HG03139 (cell line): ENCODE measurements at regions not wholly inside any gene's neighbourhood (a gene's known extent, or its start where the extent isn't known, plus 50 kb on each side); places are given as distances from the start of the nearest gene placed in this dataset.

Experiments
- ATAC-seq: cut with Tn5 transposase; IDR thresholded peaks from one replicate; pipeline ENCODE4 v1.9.1; 2021; ENCODE audit not compliant: unreplicated experiment

DNA sequence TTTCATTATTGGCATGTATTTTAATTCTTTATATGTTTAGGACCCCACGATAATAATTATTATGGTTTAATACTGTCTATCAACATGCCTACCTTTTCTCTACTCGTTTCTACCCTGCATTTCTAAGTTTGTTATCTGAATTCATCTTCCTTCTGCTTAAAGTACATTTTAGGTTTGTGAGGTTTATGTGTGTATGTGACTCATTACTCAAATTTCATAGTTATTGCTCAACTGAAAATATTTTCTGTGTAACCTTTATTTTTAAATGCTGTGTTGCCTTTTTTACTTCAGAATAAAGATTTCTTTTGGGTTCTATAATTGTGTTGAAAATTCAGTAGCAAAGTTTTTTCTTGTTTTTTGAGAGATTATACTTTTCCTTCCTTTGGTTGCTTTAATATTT lies 933.9 kb upstream of the LRRTM1 start:
- ATAC-seq, result no peak

DNA sequence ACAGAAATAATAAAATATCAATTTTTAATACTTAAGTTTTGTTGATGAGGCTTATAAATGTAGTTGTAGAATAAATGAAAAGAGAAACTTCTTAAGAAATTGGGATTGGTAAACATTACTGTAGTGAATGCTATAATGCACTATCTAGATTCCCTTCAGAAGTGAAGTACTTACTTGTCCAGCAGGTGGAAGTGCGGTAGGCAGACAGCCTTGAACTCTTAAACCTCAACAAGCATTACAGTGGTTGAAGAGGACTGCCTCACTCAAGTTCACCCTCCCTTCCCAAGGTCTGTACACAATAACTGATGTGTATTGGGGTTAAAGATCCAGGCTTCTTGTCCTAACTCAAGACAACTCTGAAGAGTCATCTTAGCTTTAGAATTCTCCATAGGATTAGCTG lies 931.0 kb upstream of the LRRTM1 start:
- no peak for ATAC-seq

DNA sequence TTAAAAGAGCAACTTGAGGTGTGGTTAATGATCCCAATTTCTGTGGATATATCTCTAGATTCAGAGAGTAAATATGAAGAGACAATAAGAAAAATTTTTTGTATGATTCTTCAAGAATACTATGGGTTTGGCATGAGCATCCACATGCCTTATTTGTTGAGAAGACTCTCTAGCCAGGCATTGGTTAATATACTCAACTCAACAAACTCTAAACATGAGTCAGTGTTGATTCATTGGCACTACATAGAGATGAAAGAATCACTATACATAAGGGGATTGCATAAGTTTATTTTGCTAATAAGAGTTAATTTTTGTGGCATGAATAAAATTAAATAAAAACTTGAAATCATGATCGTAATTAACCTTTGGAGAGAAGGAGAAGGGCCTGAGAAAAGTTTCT lies 930.2 kb upstream of the LRRTM1 start:
- no peak for ATAC-seq

DNA sequence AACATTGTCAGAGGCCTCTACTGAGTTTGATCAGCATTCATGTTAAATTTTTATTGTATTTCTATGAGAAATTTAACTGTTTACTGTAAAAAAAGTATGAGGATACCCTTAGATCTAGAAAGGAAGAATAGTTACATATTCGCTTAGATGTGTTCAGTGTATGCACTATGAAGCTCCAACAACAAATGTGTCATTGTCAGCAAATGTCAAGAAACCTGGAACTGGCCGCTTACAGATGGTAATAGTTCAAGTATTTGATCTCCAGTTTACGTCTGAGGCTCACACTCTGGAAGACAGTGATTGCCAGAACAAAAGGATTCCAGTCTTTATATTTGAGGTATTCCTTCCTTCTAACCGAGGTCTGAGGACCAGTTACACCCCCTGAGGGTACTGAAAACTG lies 921.2 kb upstream of the LRRTM1 start:
- ATAC-seq, result no peak

DNA sequence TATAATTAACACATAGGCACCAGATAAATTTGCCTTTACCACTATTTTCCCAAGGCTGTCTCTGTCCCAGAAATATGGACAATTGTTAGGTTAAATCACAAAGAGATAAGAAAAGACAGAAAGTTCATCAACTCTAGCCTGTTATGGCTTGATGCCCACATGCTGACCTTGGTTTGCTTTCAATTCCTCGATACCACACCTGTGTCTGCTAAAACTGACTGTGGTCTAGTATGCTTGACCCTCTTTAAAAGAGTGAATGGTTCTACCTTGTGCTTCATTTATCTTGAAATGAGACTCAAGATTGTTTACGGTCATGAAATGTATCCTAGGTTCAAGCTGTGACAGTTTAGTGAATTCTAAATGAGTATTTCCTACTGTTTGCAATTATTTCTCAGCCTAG lies 909.0 kb upstream of the LRRTM1 start:
- ATAC-seq, result no peak

DNA sequence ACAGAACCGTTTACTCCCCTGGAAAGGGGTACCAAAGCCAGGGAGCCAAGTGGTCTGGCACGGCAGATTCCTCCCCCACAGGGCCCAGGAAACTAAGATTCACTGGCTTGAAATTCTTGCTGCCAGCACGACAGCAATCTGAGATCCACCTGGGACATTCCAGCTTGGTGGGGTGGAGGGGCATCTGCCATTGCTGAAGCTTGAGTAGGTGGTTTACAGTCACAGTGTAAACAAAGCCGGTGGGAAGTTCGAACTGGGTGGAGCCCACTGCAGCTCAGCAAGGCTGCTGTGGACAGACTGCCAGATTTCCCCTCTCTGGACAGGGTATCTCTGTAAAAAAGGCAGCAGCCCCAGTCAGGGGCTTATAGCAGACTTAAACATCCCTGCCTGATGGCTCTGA lies 901.7 kb upstream of the LRRTM1 start:
- no peak for ATAC-seq

DNA sequence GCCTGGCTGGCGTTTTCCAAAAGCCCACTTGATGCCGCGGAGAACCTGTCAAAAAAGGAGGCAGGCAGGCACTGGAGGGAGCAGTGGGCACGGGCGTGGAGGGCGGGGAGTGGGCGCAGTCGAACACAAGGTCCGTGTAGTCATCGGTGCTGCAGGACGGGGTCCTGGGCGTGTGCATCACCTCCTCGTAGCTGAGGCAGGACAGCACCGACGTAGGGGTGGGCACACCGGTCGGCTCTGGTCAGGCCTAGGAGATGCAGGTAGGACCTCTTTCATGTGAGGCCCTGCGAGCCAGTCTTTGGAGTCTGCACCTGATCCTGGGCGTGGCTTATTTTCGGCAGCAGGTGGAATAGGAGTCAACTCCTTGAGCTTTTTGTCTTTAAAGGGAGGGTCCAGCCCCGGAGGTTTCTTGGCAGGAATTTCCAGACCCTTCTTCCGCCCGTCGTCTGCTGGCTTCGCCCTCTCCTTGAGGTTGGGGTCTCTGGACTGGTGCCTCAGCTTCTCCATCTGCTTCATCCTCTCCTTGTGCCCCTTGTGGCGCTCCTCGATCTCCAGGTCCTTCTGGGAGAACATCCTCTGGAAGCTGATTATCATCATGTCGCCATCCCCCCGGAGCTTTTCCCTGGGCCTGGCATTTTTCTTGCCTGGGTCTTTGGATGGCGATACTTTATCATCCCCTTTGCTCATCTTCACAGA lies 892.5 kb upstream of the LRRTM1 start:
- no peak for ATAC-seq

DNA sequence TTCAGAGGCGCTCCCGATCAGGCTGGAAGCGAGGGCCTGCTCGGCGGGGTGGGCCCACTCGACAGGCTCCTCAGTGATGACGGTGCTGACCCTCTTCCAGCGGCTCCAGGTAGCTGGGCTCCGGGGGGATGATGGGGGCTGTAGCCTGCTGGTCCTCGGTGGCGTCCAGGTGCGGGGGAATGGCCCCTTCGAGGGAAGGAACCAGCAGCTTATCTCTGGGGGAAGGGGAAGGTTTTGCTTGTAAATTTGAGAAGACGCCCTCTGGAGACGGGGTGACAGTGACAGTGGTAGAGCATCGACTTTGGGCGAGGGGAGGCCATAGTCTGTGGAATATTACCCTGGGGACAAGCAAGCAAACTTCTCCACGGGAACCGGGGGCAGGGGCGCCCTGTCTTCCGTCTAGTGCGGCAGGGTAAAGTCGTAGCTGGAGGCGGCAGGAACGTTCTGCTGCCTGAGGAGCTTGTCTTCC lies 891.9 kb upstream of the LRRTM1 start:
- no peak for ATAC-seq

DNA sequence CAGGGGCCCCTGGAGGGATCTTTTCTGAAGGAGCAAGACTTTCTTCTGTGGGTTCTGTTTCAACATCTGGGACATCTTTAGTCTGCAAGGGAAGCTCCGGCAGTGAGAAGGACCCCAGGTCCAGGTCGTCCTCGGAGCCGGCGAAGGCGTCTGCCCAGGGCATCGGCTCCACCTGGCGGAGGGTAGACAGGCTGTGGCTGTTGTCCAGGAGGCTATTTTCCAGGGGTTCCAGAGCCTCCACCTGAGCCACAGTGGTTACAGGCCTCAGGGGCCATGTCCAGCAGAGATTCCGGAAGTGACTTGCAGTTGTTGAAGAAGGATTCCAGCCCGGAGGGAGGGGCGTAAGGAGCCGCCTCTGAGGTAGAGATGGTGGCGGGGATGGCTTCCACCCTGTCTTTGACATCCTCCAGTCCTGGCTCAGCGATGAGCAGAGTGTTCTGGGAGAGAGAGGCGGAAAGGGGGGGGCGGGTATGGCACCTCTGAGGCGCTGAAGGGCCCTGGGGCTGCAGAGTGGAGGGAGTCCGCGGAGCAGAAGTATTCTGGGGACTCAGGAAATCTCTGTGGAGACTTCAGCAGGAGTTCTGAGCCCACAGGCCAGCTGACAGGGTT lies 891.3 kb upstream of the LRRTM1 start:
- ATAC-seq, result no peak

DNA sequence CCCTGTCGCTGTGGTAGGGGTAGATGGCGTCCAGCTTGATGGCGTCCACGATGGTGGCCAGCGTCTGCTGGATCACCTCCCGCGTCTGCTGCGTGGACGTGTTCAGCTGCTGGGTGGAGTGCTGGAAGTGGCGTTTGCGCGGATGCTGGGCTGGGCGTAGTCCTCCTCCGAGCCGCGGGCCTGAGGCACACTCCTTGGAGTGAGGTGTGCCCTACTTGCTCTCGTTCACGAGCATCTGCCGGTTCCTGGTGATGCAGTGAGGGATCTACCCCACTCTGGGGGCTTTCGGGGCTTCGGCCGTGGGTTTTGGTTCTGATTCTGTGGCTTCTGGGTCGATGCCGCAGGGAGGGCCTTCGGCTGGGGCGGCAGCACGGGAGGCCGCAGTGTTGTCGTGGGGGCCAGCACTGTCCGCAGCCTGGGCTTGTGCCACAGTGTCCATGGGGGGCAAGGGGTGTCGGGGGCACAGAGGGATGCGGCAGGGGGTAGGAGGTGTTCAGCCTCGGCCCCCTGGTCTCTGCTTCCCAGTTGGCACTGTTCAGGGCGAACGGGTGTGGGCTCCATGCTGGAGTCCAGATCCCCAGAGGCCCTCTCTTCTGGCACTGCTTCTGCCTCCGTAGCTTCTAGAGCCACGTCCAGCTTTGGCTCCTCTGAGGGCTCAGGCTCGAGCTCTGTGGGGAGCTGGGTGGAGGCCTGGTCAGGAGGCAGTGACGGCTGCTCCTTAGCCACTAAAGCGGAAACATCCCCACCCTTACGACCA lies 890.6 kb upstream of the LRRTM1 start:
- no peak for ATAC-seq

DNA sequence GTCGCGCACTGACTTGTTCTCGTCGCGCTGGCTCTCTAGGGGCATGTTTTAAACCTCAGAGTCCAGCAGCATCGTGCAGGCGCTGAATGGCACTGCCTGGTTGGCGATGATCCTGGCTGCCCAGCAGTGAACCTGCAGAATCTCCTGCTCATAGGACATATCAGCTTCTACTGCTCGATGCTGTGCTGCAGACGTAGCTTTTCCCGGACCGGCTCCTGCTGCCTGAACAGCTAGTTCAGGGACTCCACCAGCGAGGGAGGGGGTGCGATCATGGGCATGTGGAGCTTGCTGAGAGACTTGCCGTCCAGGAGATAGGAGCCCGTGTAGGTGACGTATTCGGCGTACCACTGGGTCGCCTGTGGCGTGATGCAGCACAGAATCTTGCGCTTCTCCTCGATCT lies 890.0 kb upstream of the LRRTM1 start:
- ATAC-seq, result no peak

DNA sequence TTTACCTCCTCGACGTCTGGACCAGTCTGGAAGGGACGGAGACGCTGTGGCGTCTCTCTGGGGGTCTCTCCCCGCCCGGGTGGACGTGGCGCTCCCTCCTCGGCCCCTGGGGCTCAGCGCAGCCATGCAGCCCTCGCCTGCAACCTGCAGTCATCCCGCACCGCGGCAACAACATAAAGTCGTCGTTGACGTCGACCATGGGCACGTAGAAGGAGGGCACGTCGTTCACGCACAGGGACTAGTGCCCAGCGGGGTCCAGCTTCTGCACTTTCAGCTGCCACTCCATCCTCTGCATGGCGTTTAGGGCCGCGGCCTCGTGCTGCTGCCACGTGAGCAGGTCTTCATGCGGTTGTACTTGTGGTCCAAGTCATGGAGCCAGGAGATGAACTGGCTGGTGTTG lies 889.6 kb upstream of the LRRTM1 start:
- no peak for ATAC-seq

DNA sequence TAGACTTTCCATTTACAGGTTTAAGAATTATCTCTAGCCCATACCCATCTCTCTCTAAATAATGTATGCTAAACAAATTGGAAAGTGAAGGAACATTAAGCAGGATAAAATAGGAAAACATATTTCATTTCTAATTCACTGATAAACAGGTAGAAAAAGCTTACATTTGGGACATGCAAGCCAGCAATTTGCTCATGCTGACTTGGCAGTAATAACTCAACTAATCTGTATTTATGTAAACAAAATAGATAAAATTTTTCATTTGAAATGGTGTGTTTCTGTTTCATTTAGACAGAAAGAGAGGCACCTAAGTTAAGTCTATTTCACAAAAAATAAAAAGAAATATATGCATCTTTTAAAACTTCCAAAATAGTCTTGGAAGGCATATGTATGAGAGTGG lies 877.3 kb upstream of the LRRTM1 start:
- ATAC-seq, result no peak

DNA sequence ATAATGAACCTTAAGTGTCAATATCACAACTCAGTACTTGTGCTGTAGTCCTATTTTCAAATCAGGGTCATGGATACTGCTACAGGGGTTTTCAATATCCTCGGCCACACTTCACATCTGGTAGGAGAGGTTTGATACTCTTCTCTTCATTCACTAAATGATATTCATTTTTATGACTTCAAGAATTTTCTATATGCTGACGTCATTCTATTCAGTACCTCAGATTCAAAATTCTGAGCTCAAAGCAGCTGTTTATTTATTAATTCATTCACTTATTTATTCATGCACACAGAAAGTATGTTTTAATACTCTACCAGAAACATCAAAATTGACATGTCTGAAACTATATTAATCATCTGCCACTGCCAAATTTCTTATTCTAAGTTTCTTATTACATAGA lies 866.9 kb upstream of the LRRTM1 start:
- no peak for ATAC-seq

DNA sequence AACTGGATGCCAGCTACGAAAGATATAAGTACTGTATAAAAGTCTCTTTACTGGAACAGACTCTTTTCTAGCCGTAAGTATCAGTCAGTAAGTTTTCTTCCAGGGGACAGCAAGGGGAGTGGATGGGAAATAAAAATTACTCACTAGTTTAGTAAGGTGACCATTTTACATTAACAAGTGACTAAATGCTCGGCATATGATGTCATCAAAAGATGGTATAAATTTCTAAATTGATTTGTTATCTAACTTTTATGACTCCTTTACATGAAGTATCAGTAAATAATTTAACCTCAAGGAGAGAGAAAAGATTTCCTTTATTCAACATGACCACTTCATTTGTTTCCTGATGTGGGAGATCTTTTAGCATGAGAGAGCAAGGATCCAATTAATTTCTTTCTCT lies 859.0 kb upstream of the LRRTM1 start:
- no peak for ATAC-seq

DNA sequence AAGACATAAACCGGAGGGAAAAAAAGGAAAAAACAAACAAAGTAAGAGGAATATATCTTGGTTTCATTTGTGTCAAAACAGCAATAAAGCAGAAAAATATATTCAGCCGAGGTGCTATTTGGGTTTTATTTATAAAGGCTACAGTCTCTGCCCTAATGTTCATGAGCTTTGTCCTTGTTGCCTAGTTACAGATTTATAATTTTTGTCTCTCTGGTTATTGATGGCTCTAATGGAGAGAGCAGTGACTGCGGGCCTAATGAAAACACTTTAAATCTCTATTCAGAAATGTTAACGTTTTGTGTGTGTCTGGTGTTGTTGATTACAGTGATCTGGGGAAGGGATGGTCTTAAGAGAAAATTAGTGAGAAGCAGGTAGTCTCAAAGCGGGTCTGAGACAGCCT lies 854.0 kb upstream of the LRRTM1 start:
- ATAC-seq, result no peak

DNA sequence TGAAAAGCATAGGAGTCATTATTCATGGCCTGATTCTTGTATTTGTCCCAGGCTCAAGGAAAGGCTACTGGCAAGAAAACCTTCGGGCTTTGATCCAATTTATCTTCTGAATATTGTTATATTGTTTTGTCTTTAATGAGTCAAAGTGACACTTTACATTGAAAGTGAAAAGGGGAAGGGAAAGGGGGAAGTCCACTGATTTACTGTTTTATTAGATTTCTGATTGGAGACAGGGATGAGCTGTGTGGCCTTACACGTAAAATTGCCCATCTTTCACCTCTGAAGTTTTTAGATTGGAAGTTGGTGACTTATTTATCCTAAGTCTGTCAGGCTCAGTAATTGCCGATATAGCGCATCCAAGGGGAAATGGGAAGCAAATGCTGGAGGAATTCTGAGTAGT lies 843.8 kb upstream of the LRRTM1 start:
- ATAC-seq, result no peak

DNA sequence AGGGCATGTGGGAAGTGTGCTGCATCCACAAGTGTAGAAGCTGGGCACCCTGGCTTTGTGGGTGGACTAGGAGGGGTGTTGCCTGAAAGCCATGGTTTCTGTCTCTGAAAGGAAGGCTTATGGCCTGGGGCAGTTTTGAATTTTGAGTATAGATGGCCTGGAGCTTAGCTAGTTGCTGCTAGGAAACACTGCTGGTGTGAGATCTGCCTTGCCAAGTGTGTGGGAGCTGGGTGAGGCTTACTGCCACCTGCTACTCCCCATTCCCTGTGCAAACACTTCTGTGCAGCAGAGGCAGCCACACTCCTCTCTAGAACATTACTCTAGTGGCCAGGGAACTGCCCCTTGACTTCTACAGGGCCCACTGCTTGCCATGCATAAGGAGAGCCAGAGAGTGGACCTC lies 831.7 kb upstream of the LRRTM1 start:
- ATAC-seq, result no peak

DNA sequence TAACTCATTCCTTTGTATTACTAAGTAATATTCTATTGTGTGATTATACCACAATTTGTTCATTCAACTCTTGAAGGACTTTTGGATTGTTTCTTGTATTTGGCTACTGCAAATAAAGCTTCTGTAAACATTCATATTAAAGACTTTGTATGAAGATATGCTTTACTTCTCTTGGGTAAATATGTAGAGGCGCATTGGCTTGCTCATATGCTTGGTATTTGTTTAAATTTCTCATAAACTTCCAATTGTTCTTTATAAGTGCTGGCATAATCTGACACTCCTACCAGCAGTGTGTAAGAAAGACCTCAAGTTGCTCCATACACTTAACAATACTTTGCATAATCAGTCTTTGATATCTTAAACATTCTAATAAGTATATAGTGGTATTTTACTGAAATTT lies 792.8 kb upstream of the LRRTM1 start:
- no peak for ATAC-seq

DNA sequence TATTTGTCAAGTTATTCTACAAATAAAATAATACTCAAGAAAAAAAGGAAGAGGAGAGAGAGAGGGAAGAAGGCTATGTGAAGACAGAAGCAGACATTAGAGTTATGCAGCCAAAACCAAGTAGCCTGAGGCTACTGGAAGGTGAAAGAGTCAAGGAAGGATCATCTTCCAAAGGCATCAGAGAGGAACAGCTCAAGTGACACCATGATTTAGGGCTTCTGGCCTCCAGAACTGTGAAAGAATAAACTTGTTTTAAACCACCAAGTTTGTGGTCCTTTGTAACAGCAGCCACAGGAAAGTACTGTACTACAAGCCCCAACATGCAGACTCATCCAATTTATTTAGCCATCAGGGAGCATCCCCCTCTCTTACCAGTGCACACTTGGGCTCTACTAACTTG lies 788.5 kb upstream of the LRRTM1 start:
- no peak for ATAC-seq

DNA sequence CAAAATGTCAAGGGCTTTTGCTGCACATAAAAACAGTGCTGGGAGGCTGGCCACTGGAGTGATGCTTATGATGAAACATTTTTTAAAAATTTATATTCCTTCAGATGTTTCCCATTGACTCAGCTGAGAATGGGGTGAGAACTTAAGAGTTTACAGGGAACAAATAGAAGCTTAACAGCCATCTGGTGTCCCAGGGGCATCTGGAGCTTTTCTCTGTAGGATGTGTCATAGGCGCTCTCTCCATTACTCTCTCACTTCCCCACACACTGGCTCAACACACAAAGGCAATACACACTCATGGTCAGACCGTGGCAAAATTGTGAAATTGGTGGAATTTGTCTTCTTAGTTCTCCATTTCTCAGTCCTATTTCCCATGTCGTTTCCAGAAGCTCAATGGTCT lies 783.1 kb upstream of the LRRTM1 start:
- ATAC-seq, result no peak

DNA sequence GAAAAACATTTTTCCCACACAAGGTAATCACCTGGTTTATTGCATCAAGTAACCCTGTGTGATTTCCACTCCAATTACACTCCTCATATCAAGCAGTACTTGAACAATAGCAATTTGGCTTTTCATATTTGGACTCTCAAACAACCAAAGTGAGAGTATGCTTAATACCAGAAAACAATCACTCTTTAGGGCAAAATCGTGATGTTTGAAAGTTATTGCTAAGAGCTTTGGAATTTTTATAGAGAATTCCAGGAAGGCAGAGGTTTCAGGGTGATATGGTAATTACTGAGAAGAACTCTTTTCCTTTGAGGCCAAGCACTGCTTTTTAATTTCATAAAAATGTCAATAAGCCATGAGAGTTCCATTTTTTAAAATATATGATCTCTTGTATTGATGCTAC lies 779.5 kb upstream of the LRRTM1 start:
- no peak for ATAC-seq
